OCI-LY7 (cell line): ENCODE measurements at regions not wholly inside any gene's neighbourhood (a gene's known extent, or its start where the extent isn't known, plus 50 kb on each side); places are given as distances from the start of the nearest gene placed in this dataset.

ENCODE experiments used
- CTCF ChIP-seq: fragments of 200-600 bp; sonication (generic); conservative IDR thresholded peaks from 2 replicates; pipeline ENCODE4 v1.5.1; 2014; ENCODE audit warnings: mild to moderate bottlenecking, antibody characterized with exemption, low read length, moderate library complexity, mixed read lengths
- EZH2phosphoT487 ChIP-seq: fragments of 200-600 bp; sonication (generic); IDR thresholded peaks from 2 replicates; pipeline ENCODE4 v1.6.1; 2018; ENCODE audit warnings: low read depth, borderline replicate concordance, mild to moderate bottlenecking, mixed run types, antibody characterized with exemption, low read length, moderate library complexity, mixed read lengths

GRCh38 chr15:36186376-36186775, 393.1 kb upstream of the CDIN1 start:
- TF ChIP-seq CTCF (no peak), EZH2phosphoT487 (no peak)
